ENCODE measurements at regions not wholly inside any gene's neighbourhood (a gene's known extent, or its start where the extent isn't known, plus 50 kb on each side); places are given as distances from the start of the nearest gene placed in this dataset.

- no peak for DNase-seq
Measured at GRCh38 chrY:8690901-8691685, 646.2 kb upstream of the TSPY4 start.

- DNase-seq: no peak
Measured at GRCh38 chrY:8698571-8698970, 638.7 kb upstream of the TSPY4 start.

DNA sequence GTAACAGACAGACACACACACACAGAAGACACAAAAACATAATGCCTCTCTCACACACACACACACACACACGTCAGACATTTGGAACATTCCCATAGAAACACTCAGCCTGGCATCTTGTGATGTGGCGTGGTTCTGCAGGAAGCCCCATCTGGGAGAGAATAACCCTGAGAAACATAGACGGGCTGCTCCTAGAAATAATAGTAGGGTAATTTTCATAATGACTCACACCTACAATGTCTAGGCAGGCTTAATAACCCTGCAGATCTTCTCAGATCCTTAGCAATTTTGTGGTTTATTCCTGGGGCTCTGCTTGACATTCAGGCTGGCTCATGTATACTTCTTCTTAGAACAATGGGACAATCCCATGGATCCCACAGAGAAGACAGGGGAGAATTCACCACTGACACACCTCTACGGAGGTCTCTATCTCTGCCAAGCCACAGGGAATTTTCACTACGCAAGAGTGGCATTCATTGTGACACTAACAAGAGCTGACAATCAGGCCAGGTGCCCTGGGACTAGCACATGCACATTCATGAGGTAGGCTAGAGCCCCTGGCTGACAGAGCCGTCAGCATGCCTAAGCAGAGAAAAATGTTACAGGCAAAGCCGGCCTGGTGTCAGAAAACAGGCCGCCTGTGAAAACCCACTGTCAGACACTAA is 631.5 kb upstream of the TSPY4 start:
- DNase-seq: no peak

GRCh38 chrY:8712296-8712695 is 625.0 kb upstream of the TSPY4 start:
- no peak for DNase-seq

- no peak for DNase-seq
Measured at GRCh38 chrY:8715226-8715625, 622.0 kb upstream of the TSPY4 start.

GRCh38 chrY:8726616-8727015 is 610.6 kb upstream of the TSPY4 start:
- no peak for DNase-seq

DNA sequence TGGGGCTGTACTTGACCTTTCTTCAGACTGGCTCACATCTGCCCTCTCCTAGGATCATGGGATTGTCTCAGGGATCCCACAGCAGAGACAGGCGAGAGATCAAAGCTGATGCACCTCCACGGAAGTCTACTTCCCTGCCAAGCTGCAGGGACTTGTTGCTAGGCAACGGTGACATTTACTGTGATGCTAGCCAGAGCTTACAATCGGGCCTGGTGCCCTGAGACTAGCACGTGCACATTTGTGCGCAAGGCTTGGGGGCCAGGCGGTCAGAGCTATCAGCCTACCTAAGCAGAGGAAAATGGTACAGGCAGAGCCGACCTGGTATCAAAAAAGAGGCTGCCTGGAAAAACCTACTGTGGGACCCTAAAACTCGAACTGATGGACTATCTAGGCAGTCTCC is 607.3 kb upstream of the TSPY4 start:
- DNase-seq: no peak

DNA sequence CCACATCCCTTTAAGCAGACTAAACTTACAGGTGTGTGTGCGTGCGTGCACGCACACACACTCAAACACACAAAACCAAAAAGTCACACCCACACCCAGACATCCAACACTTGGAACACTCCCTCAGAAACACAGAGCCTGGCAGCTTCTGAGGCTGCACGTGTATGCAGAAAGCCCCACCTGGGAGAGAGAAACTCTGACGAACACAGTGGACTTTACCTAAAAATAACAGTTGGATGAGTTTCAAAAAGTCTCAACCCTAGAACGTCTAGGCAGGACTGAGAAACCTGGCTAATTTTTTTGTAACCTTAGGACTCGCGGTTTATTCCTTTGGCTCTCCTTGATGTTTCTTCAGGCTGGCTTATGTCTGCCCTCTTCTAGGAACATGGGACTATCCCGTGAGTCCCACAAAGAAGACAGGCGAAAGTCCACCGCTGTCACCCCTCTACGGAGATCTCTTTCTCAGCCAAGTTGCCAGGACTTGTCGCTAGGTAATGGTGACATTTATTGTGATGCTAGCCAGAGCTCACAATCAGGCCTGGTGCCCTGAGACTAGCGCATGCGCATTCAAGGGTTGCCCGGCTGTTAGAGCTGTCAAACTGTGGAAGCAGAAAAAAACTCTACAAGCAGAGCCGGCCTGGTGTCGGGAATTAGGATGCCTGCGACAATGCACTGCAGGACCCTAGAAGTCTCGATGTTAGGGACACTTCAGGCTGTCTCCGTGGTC is 595.8 kb upstream of the TSPY4 start:
- no peak for DNase-seq

GRCh38 chrY:8764184-8764583 is 573.1 kb upstream of the TSPY4 start:
- no peak for DNase-seq

DNA sequence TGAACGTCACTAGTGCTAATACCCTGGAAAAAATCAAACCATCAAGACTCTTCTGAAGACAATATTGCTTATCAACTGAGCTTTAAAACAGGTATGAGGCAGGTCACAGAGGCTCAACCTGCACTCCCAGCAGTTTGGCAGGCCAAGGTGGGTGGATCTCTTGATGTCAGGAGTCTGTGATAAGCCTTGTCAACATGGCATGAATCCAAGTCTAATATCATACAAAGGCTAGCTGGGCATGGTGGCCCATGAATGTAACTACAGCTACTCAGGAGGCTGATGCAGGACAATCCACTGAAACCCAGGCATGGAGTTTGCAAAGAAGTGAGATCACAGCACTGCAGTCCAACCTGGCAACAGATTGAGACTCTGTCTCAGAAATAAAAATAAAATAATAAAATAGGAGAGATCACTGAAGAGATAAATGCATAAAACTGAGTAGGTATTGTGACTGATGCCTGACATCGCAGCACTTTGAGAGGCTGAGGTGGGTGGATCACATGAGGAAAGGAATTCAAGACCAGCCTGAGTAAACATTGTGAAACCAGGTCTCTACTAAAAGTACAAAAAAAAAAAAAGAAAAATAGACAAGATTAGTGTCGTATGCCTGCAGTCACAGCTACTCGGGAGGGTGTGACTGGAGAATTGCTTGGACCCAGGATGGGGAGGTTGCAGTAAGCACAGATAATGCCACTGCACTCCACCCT is 555.9 kb upstream of the TSPY4 start:
- DNase-seq: no peak

DNA sequence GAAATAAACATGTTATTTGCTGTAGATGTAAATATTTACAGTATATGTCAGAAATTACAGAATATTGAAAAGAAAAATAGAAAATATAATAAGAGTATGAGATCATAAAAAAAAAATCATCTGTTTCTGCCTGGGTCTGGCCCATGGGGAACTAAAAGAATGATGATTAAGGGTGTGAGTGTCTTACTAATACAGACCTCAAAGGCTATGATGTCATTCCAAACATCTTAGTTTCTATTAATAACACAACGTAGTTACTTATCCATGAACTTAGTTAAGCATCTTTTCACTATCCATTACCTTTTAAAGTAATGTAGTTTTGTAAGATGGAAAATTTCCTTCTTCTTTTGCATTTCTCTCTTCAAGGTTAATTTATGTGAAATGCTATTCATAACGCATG is 542.7 kb upstream of the TSPY4 start:
- no peak for DNase-seq

DNA sequence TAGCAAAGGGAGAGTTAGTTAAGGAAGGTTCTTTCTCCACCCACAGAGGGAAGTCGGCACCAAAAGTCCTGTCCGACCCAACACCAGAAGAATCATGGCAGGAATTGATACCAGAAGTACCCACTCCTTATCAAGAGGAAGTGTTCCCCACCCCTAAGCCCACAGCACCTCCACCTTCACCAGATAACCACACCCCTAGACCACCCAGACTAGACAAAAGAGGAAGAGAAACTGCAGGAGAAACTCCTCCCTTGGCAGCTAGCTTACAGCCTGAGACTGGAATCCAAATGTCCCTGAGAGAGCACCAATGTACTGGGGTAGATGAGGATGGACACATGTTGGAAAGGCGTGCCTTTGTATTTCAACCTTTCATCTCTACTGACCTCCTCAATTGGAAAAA is 532.9 kb upstream of the TSPY4 start:
- no peak for DNase-seq

- DNase-seq: no peak
Measured at GRCh38 chrY:8807648-8808408, 529.4 kb upstream of the TSPY4 start.

DNA sequence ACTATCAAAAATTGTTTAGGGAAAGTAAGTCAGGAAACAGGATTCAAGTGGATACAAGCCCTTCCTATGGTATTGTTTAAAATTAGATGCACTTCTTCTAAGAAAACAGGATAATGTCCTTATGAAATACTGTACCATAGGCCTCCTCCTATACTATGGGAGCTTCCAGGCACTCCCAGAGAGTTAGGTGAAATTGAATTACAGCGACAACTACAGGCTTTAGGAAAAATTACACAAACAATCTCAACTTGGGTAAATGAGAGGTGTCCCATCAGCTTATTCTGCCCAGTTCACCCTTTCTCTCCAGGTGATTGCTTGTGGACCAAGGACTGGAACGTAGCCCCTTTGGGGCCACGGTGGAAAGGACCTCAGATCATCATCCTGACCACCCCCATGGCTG is 528.7 kb upstream of the TSPY4 start:
- no peak for DNase-seq

DNA sequence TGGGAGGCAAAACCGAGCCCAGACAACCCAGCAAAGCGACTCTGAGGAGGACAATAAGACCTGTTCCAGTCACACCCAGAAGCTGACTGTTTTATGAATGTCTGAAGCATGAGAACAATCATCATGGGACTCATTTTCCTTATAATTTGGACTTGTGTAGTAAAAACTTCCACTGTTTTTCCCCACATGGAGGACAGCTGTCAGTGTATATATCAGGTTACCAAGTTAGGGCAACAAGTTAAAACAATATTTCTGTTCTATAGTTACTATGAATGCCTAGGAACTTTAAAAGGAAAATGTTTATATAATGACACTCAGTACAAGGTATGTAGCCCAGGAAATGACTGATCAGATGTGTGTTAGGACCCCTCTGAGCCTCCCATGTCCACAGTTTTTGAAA is 528.2 kb upstream of the TSPY4 start:
- DNase-seq: no peak

DNA sequence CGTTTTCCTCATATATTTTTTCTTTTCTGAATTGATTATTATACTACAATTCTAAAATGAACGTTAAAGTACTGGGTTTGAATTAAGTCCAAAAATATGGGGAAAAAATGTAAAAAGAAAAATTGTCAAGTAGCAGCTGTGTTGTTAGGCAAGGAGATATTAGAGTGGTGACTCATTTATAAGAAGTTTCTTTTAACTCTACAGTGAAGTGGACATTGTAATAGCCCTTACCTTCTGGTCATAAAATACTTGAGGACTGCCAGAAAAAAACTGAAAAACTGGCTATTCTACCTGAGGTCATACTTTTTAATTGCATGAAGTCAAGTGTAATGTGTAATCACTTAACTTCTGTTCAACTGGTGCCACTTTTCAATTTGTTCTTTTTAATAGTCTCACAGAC is 523.1 kb upstream of the TSPY4 start:
- no peak for DNase-seq

DNA sequence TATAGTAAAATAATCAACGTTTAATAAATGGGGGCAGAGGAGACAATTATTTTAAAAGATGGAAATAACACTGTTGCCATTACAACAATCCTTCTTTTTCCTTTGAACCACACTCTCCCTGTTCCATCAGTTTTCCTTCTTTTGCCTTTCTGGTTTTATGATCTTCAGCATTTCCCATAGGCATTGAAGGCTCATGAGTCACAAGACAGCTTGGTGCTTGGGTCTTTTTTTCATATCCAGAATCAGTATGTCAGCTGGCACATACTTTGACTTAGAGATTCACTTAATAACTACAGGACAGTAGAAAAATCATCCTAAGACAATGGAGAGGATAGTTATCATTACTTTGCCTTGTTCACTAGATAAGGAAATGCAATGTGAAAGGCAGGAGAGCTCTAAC is 521.6 kb upstream of the TSPY4 start:
- no peak for DNase-seq

DNA sequence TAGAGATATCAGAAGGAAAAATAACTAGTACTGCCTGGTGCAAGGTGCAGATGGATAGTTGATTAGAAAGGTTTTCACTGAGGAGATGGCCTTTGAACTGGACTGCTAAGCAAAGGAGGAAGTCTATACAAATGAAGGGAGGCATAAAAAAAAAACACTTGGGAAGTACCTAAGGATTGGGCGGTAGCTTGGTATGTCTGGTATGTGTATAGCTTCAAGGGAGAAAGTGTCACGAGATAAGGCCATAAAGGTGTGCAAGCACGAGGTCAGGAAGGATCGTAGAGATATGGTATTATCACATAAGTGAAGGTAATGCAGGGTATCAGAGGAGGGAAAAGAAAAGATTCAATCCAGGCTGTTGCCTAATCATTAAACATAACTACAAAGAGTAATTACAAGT is 517.2 kb upstream of the TSPY4 start:
- no peak for DNase-seq

GRCh38 chrY:8821106-8821505 is 516.2 kb upstream of the TSPY4 start:
- no peak for DNase-seq

DNA sequence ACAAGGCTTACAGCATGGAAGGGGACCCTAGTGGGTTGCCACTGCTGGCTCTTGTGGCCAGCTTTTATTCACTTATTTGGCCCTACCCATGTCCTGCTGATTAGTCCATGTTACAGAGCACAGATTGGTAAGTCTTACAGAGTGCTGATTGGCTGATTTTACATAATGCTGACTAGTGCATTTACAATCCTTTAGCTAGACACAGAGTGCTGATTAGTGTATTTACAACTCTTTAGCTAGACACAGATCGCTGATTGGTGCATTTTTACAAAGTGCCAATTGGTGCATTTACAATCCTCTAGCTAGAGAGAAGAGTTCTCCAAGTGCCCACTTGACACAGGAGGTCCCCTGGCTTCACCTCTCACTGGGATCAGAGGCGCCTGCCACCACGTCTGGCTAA is 485.0 kb upstream of the TSPY4 start:
- DNase-seq: no peak

GRCh38 chrY:8888371-8888770 is 448.9 kb upstream of the TSPY4 start:
- DNase-seq: no peak

DNA sequence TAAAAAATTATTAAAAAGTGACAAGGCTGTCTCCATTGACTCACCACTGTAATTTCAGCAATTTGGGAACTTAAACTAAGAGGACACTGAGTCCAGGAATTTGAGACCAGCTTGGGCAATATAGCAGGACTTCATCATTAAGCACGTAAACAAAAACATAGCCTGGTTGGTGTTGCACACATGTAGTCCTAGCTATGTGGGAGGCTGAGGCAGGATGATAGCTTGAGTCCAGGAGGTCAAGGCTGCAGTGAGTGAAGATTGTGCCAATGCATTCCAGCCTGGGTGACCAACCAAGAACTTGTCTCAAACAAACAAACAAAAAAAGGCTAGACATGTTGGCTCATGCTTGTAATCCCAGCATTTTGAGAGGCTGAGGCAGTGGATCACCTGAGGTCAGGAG is 439.4 kb upstream of the TSPY4 start:
- no peak for DNase-seq

DNA sequence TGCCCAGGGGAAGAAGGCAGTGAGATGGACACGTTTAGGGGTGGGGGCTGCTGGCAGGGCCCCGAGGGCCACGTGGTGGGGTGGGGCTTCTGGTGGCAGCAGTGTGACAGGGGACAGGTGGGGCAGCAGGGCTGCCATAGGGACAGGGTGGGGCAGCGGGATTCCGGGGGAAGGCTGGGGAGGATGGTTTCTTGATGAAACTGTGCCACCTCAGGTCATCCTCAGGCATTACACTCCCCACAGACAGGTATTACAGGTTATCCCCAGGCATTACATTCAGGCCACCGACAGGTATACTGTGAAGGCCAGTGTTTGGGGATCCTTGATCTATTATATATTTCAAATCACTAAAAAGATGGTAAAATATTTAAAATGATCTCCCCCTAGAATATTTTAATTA is 432.1 kb upstream of the TSPY4 start:
- DNase-seq: no peak
